HUES48 (cell line): ENCODE measurements at regions not wholly inside any gene's neighbourhood (a gene's known extent, or its start where the extent isn't known, plus 50 kb on each side); places are given as distances from the start of the nearest gene placed in this dataset.

Source experiments
- H3K27ac ChIP-seq: one replicate; pipeline ENCODE4 v1.7.0; 2013; ENCODE audit warnings: low read depth, low read length, inconsistent platforms
- H3K27me3 ChIP-seq: 2 replicates; pipeline ENCODE4 v1.6.1; 2013; ENCODE audit warnings: mild to moderate bottlenecking, low read length; ENCODE audit not compliant: control insufficient read depth, insufficient read depth
- H3K36me3 ChIP-seq: 2 replicates; pipeline ENCODE4 v1.6.1; 2013; ENCODE audit warnings: low read length; ENCODE audit not compliant: control insufficient read depth, insufficient read depth
- H3K4me1 ChIP-seq: 2 replicates; pipeline ENCODE4 v1.6.1; 2013; ENCODE audit warnings: mild to moderate bottlenecking, low read length; ENCODE audit not compliant: control insufficient read depth, insufficient read depth
- H3K4me3 ChIP-seq: 2 replicates; pipeline ENCODE4 v1.5.1; 2013; ENCODE audit warnings: mild to moderate bottlenecking, low read depth, low read length
- H3K9ac ChIP-seq: 2 replicates; pipeline ENCODE4 v1.6.1; 2013; ENCODE audit warnings: mild to moderate bottlenecking, low read depth, low read length, moderate library complexity
- H3K9me3 ChIP-seq: 2 replicates; pipeline ENCODE4 v1.6.1; 2013; ENCODE audit warnings: low read length; ENCODE audit not compliant: control insufficient read depth, insufficient read depth

DNA sequence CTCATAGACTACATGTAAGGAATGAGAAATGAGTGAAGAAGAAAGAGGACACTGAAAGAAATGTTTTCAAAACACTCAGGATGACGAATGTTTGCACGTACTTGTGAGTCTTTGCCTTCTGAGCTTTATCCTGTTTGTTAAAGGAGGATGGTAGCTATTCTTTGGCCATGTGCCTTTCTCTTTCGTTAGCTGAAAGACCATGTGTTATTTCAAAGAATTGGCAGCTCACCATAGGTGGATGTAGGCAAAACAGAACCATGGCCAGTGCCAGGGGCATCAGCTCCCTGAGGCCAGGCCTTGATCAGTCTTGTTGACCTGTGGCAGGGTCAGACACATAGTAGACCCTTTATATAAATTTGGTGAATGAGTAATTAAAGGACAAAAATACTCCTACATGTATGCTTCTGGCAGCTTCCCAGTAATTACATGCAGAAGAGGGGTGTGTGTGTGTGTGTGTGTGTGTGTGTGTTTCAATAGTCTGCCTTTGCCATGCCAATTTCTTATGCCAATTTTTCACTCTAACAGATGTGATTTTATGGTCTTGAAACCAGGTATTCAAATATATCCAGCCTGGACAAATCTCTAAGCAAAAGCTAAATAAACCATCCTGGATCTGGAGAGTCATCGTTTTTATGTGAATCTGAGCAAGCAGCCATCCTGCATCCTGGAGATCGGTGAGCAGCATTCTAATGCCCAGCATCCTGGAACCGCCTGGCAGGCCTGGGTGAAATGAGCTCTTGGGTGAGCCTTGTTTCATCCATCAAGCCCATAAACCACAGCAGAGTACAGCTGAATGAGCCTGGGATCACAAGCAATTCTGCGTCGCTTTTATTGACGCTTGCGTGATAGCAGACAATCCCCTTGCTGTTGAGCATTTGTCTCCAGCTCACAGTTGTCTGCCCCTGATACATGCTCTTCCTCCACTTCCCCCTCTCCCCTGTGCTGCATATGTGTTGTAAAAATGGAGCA lies 475.4 kb downstream of the MED10 start:
- no peak overlapping the region for H3K4me3 ChIP-seq
- no peaks in the 10 kb centered on the region for H3K36me3 ChIP-seq
- no peak overlapping the region for H3K9ac ChIP-seq
- no peaks in the 10 kb centered on the region for H3K9me3 ChIP-seq
- peaks cover 8% of the 10 kb centered on the region; the same call in 1 of the 2 replicates for H3K4me1 ChIP-seq
- H3K27ac ChIP-seq, result no peak overlapping the region
- H3K27me3 ChIP-seq, result no peaks in the 10 kb centered on the region

DNA sequence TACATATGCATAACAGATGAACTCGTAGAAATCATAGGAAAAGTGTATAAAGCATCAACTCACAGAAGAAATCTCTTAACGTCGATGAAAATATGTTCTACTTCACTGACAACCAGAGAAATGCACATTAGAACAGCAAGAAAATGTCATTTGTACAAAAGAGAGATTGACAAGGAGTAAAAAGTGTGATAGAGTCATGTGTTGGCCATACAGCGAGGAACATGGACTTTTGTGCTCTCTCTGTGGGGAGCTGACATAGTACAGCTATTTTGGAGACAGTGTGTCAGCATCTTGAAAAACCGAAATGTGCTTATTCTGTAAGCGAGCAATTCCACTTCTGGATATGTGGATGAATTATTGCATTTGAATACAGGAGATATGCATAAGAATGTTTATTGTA lies 477.9 kb downstream of the ICE1 start:
- Histone ChIP-seq H3K27me3 (no peaks in the 10 kb centered on the region), H3K36me3 (no peaks in the 10 kb centered on the region), H3K4me3 (no peak overlapping the region), H3K9ac (no peak overlapping the region), H3K4me1 (no peaks in the 10 kb centered on the region), H3K27ac (no peak overlapping the region), H3K9me3 (no peaks in the 10 kb centered on the region)

DNA sequence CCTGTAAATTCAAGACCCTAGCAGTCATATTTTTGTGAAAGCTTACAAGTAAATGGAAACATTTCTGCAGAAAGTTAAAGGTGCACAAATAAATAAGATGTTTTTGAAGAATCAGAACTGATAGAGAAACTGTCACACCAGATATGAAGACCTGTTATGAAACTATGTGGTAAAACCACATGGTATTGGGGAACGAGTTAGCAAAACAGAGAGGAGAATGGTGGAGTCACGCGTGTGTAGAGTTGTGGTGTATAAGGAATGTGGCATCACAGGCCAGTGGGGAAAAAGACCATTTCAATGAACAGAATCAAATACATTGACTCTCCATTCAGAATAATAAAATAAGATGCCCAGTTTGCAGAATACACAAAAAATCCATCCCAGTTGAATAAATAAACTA lies 477.2 kb downstream of the ICE1 start:
- Histone ChIP-seq H3K9ac (no peak overlapping the region), H3K9me3 (no peaks in the 10 kb centered on the region), H3K36me3 (no peaks in the 10 kb centered on the region), H3K4me1 (no peaks in the 10 kb centered on the region), H3K27ac (no peak overlapping the region), H3K4me3 (no peak overlapping the region), H3K27me3 (no peaks in the 10 kb centered on the region)

DNA sequence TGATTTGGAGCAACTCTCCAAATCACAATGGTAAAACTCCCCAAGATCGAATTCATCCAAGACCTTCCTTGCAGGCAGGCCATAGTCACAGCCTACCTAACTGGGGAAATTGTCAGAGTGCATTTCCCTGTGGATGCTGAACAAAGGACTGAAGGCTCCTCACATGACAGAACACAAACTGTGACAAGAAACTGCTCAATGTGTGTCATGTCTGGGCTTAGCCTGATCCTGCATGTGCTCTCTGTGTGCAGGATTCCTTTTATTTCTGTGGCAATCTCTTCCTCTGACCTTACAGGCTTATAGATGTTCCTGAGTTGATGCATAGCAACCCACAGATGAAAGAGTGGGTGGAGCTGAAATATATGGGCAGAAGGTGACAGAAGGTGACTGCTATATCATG lies 465.8 kb downstream of the ICE1 start:
- no peak overlapping the region for H3K4me3 ChIP-seq
- H3K9me3 ChIP-seq, result no peaks in the 10 kb centered on the region
- no peak overlapping the region for H3K9ac ChIP-seq
- H3K36me3 ChIP-seq, result no peaks in the 10 kb centered on the region
- H3K27me3 ChIP-seq, result no peaks in the 10 kb centered on the region; the same call in 1 of the 2 replicates
- no peaks in the 10 kb centered on the region for H3K4me1 ChIP-seq
- no peak overlapping the region for H3K27ac ChIP-seq

DNA sequence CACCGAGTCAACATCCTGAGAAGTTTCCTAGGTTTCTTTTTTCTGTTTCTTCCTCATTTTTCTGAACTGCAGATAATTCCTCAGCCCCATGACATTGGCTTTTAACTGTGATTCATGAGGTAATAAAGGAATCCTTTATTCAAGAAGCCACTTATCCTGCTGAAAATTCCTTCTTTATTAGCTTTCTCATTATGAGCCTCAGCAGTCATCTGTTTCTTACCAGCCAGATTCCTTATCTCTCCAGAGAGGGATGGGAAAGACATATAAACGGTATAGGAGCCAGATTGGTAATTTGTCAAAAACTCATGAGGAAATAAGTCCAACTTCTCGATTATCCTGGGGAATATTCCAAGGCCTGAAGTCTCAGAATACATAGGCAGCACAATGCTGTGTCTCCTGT lies 465.4 kb downstream of the ICE1 start:
- H3K9me3 ChIP-seq, result no peaks in the 10 kb centered on the region
- no peaks in the 10 kb centered on the region for H3K4me1 ChIP-seq
- H3K27me3 ChIP-seq, result no peaks in the 10 kb centered on the region; the same call in 1 of the 2 replicates
- no peak overlapping the region for H3K27ac ChIP-seq
- no peak overlapping the region for H3K4me3 ChIP-seq
- H3K9ac ChIP-seq, result no peak overlapping the region
- no peaks in the 10 kb centered on the region for H3K36me3 ChIP-seq

DNA sequence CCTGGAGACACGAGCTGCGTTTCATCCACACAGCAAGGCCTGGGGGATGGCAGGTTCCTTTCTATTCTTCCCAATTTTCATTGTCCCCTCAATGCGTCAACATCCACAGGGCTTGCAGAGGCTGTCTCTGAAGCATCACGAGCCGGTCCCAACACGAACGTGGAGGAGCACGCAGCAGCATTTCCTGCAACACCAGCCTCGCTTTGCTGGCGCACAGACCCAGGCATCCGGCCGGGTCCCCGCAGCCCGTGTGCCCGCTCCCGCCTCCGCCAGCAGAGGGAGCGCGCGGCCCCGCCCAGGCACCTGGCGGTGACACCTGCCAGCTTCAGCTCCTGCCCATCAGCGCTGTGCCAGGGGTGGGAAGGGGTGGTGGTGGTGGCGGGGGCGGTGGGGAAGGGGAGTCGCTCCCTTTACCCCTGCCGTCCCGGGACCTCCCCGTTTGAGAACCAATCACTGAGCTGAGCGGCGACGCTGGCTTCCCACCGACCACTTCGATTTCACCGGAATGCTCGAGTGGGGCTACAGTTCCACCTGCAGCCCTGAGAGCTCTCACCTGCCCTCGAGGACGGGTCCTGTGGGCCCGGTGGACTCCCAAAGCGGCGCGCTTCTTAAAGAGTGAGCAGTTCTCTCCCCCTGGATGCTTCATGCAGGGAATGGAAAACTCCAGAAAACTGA lies 464.5 kb downstream of the ICE1 start:
- Histone ChIP-seq H3K27me3 (no peaks in the 10 kb centered on the region; the same call in 1 of the 2 replicates), H3K4me1 (no peaks in the 10 kb centered on the region)

DNA sequence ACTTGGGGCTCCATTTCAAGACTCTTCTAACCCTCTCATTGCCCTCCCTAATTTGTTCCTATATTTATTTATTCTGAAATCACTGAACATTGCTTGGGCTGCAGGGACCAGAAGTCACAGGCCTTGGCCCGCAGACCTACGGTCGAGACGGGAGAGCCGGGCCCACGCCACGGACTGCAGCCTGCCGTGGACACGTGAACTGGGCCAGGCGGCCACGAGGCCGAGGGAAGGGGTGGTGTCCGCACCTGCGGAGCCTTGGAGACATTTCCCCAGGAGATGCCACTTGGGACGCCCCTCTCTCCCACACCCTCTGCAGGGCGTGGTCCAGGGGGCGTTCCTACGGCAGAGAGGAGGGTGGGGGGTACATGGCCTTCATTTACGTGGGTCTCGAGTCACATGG lies 463.9 kb downstream of the ICE1 start:
- H3K9me3 ChIP-seq, result no peaks in the 10 kb centered on the region
- H3K9ac ChIP-seq, result no peak overlapping the region
- no peak overlapping the region for H3K27ac ChIP-seq
- no peak overlapping the region for H3K4me3 ChIP-seq
- H3K4me1 ChIP-seq, result no peaks in the 10 kb centered on the region
- H3K36me3 ChIP-seq, result no peaks in the 10 kb centered on the region
- no peaks in the 10 kb centered on the region; the same call in 1 of the 2 replicates for H3K27me3 ChIP-seq

More for the DNA sequence above, 464.5 kb downstream of the ICE1 start:
- Histone ChIP-seq H3K36me3 (no peaks in the 10 kb centered on the region), H3K27ac (no peak overlapping the region), H3K9ac (no peak overlapping the region), H3K4me3 (no peak overlapping the region), H3K9me3 (no peaks in the 10 kb centered on the region)

DNA sequence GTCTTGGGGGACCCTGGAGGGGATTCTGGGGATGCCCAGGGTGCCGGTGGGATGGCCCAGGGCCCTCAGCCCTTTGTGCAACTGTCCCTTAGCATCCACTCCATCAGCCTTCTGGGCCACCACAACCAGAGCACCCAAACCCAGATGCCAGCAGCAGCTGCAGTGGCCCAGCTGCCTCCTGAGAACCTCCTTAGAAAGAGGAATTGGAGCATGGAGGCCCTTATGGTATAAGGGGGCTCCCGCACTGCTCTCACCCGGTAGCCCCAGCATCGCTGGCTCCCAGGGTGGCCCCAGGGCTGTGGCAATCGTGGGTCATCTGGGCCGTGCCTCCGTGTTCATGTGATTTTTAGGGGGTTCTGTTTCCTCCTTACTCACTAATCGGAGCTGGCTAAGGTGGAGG lies 463.3 kb downstream of the ICE1 start:
- H3K27ac ChIP-seq, result no peak overlapping the region
- no peaks in the 10 kb centered on the region for H3K4me1 ChIP-seq
- H3K27me3 ChIP-seq, result no peaks in the 10 kb centered on the region; the same call in 1 of the 2 replicates
- no peak overlapping the region for H3K9ac ChIP-seq
- H3K36me3 ChIP-seq, result no peaks in the 10 kb centered on the region
- no peak overlapping the region for H3K4me3 ChIP-seq
- H3K9me3 ChIP-seq, result no peaks in the 10 kb centered on the region

DNA sequence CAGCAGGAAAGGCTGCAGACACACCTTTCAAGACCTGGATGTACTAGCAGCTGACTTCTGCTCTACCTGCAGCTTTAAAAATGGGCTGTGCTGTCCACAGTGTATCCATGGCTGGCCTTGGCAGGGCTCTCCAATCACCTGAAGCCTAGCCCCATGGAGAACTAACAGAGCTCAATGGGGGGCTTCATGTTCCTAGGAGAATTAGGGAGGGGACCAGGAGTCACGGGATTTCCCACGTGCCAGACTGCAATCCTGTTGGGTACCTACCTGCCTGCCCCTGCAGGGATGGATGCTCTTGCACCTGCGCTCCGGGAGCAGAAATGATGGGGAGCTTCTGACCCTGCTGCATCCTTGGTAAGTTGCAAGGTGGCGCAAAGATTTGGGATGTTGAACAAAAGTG lies 462.1 kb downstream of the ICE1 start:
- Histone ChIP-seq H3K36me3 (no peaks in the 10 kb centered on the region), H3K4me1 (no peaks in the 10 kb centered on the region), H3K9ac (no peak overlapping the region), H3K27me3 (no peaks in the 10 kb centered on the region; the same call in 1 of the 2 replicates), H3K27ac (no peak overlapping the region), H3K9me3 (no peaks in the 10 kb centered on the region), H3K4me3 (no peak overlapping the region)

DNA sequence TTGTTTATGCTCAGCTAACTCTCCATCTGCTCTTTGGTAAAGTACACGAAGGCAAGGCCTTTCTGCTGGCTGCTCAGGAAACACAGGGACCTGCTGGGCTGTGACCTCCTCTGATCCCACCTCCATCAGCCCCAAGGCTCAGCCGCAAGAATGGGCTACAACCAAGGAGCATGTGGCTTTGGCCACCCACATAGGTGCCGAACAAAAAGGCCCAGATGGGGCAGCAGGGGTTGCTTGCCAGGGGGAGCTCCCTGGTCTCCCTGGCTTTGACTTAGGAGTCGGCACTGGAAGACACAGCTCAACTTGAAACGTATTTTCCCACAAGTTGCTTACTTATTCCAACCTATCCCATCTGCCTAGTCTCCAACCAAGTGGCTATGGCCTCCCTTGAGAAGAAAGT lies 461.1 kb downstream of the ICE1 start:
- Histone ChIP-seq H3K27me3 (no peaks in the 10 kb centered on the region; the same call in 1 of the 2 replicates), H3K4me3 (no peak overlapping the region), H3K36me3 (no peaks in the 10 kb centered on the region), H3K4me1 (no peaks in the 10 kb centered on the region), H3K9me3 (no peaks in the 10 kb centered on the region), H3K27ac (no peak overlapping the region), H3K9ac (no peak overlapping the region)

DNA sequence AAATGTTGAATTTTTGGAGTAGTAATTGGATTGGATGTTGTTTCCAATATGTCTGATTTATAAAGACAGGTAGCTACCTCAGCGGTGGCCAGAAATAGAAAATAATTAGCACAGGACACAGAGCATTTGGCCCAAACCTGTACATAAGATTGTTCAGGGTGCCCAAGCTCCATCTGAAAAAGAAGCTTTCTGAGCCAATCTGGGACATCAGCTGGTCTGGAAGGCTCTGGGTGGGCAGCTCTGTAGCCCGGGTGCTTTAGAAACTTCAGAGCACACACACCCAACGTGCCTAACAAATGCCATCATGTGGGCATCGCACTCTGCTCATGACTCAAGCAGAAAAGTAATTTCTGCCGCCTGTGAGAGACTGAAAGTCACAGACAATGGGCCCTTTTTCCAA lies 460.7 kb downstream of the ICE1 start:
- Histone ChIP-seq H3K27me3 (no peaks in the 10 kb centered on the region; the same call in 1 of the 2 replicates), H3K36me3 (no peaks in the 10 kb centered on the region), H3K9ac (no peak overlapping the region)

More for the DNA sequence above, 460.7 kb downstream of the ICE1 start:
- no peak overlapping the region for H3K4me3 ChIP-seq
- no peaks in the 10 kb centered on the region for H3K4me1 ChIP-seq
- H3K27ac ChIP-seq, result no peak overlapping the region
- no peaks in the 10 kb centered on the region for H3K9me3 ChIP-seq
